ENCODE measurements at regions not wholly inside any gene's neighbourhood (a gene's known extent, or its start where the extent isn't known, plus 50 kb on each side); places are given as distances from the start of the nearest gene placed in this dataset.

- DNase-seq (ENCODE audit: low read depth): peak; percentile 44
Measured at GRCh38 chr20:58065508-58066361, 162.7 kb downstream of the ANKRD60 start.

DNA sequence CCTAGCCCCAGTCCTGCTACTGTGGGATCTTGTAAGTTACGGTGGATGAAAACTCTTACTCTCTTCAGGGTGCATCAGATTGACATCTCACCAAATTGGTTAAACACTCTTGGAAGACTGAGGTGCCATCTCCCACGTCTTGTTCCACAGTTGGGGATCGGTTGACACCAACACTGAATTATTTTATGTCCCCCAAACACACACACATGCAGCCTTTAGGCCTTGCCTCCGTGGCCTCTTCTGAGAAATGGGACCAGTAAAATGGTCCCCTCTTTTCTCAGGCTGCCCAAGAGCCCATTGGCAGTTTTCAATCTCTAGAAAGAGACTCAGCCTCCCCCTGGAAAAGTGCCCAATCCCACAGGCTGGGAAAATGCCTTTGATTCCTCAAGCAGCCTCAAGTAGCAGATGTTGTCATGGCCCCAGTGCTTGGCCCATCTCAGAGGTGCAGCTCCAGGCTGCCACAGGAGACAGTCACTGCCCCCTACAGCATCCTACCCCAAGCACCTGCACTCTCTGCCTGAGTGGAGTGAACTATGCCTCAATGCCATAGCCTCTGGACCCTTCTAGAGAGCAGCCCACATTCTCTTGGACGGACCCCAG, 163.9 kb downstream of the ANKRD60 start:
- no peak for DNase-seq (ENCODE audit: low read depth)

DNA sequence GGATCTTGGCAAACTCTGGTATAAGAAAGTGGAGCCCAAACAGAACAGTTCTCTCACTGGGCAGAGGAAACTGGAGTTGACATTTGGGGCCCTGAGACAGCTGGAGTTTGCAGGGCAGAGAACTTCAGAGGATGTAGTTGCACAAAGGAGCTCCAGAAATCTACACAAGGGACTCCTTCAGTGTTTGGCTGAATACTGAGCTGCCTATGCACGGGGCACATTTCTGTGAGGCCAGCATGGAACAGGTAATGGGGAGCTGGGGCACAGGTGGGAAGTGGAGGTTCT, 169.3 kb downstream of the ANKRD60 start:
- no peak for DNase-seq (ENCODE audit: low read depth)

GRCh38 chr20:58058421-58059259, 169.8 kb downstream of the ANKRD60 start:
- DNase-seq (ENCODE audit: low read depth): no peak

GRCh38 chr20:58056921-58057686, 171.3 kb downstream of the ANKRD60 start:
- DNase-seq (ENCODE audit: low read depth): no peak

GRCh38 chr20:58056021-58056591, 172.3 kb downstream of the ANKRD60 start:
- no peak for DNase-seq (ENCODE audit: low read depth)

- DNase-seq (ENCODE audit: low read depth): no peak
Measured at GRCh38 chr20:58054780-58055373, 173.6 kb downstream of the ANKRD60 start.

DNA sequence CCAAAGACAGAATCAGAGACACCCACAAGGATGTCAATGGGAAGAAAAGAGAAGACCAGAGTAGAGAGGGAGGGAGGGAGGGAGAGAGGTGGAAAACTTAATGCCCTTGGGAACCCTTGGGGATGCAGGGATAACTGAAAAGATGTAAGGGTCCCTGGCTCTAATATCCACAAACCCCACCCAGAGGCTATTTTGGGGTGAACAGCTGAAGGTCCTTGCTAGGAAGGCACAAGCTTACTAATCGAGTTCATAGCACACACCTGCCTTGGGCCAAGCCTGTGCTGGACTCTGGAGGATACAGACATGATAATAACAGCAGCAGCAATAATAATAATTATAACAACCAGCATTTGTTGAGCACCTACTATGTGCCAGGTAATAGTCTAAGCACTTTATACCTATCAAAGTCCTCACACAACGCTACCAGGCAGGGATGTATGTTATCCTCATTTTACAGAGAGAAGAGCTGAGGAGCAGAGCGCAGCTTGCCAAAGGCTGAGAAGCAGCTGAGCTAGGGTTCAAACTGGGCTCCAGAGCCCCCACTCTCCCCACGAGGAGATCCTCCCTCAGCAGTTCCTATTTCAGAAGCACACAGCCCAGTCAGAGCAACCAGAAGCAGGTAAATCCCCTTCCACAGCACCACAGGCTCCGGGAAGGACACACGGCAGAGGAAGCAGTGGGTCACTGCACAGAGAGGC, 174.2 kb downstream of the ANKRD60 start:
- DNase-seq (ENCODE audit: low read depth): no peak

GRCh38 chr20:58053391-58054055, 174.9 kb downstream of the ANKRD60 start:
- DNase-seq (ENCODE audit: low read depth): no peak

GRCh38 chr20:58051367-58051766, 177.1 kb downstream of the ANKRD60 start:
- no peak for DNase-seq (ENCODE audit: low read depth)

DNA sequence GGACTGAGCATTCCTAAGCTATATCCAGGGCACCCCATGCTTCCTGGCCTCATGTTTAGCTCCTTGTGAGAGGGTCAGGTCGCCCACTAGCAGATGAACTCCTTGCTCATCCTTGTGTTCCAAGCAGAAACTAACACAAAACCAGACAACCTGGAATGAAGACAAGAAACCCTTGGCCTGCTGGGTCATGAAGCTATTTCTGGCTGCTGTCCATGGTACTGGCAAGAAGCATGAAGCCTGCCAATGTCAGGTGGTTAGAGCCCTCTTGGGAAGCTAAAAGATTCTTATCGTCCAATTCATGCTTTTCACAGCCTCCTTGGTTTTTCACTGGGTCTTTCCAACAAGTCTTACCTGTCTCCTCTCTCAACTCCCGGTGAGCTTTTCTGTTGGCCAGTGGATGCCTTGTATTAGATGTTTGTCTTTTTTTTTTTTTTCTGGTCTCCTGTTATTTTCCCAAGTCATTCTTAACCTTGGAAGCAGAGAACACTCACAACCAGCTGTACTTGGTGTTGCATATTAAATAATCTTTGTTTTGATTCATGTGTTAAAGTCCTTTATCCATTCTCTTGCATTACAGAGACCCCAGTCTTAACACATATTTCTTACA, 180.3 kb downstream of the ANKRD60 start:
- DNase-seq (ENCODE audit: low read depth): no peak

DNA sequence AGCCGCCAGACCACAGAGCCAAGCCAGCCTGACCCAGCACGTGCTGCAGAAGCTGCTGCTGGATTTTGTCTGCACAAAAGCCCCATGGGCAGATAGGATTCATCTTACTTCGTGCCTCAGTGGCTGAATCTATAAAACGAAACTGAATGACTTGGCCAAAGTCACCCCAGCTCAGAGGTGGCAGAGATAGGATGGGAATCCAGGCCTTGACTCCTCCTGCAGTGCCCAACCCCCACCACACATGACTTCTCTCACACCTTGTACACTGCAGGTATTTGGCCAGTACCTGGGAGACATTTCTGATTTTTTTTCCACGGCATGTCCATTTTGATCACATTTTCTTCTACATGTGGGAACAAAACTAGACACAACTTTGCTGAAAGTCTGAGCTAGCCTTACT, 182.1 kb downstream of the ANKRD60 start:
- no peak for DNase-seq (ENCODE audit: low read depth)

DNA sequence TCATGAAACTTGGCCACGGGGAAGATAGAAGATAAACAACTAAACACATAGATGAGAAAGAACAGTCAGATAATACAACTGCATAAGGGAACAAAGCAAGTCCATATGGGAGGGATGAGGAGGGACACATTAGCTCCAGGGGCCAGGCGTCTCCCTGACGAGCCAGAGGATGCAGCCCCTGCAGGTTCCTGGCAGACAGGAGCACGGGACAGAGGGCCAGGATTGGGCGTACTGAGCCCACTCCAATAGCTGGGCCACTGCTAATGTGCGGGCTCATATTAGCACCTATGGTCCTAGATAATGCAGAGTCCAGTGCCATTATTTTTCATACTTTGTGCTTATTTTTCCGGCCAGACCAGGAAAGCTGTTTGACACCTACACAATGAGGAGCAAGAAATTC, 182.9 kb downstream of the ANKRD60 start:
- no peak for DNase-seq (ENCODE audit: low read depth)

GRCh38 chr20:58044931-58045555, 183.4 kb downstream of the ANKRD60 start:
- DNase-seq (ENCODE audit: low read depth): no peak

GRCh38 chr20:58044286-58044685, 184.2 kb downstream of the ANKRD60 start:
- no peak for DNase-seq (ENCODE audit: low read depth)

DNA sequence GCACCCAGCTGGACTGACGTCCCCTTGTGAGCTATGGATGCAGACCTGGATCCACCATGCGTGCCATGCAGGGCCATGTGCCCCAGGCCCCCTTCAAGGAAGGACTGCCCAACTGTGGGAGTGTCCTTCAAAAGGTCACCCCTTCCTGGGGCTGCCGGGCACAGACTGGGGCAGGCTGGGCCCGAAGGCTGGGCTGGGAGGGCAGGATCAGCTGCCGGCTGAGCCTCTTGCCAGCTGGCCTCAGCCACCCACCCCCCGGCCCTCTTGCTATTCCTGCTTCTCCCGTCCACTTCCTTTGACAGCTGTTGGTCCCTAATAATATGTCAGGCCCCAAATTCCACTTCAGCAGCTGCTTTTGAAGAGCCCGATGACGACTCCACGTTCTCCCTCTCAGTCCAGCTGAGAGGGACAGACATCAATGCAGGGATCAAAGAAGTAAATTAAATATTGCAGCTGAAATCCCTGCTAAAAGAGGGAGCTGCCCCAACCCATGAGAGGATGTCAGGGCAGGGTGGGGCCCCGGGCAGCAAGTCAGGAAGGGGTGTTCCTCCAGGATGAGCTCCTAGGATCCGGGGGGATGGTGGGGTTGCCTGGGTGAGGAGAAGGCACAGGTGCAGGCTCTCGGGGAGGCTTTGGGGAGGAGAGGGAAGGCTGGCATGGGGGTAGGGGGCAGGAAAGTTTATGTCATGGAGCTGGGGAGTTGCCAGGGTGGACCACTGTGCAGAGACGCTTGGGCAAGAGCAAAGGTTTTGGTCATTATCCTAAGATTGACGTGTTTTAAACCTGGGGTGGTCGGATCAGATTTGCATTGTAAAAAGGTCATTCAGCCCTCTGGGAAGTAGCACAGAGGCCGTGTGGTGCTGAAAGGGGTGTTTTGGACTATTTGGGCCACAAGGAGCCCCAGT, 185.0 kb downstream of the ANKRD60 start:
- DNase-seq (ENCODE audit: low read depth): no peak

GRCh38 chr20:58042591-58042990, 185.9 kb downstream of the ANKRD60 start:
- DNase-seq (ENCODE audit: low read depth): no peak
